ENCODE measurements at regions not wholly inside any gene's neighbourhood (a gene's known extent, or its start where the extent isn't known, plus 50 kb on each side); places are given as distances from the start of the nearest gene placed in this dataset.
"Not testable (repeated sequence)": the region's sequence is repeated elsewhere in the genome, so short reads cannot be mapped to it uniquely, and the experiment has no call there.

DNA sequence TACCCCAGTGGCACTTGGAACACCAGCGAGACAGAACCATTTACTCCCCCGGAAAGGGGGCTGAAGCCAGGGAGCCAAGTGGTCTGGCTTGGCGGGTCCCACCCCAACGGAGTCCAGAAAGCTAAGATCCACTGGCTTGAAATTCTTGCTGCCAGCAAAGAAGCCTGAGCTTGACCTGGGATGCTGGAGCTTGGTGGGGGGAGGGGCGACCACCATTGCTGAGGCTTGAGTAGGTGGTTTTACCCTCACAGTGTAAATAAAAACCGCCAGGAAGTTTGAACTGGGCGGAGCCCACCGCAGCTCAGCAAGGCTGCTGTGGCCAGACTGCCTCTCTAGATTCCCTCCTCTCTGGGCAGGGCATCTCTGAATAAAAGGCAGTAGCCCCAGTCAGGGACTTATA is 62.8 kb downstream of the RPS24 start:
- not testable (repeated sequence) for DNase-seq (ENCODE audit: low read depth)

GRCh38 chr10:78102593-78102992 is 68.9 kb downstream of the RPS24 start:
- DNase-seq (ENCODE audit: low read depth), result not testable (repeated sequence)

- no peak for DNase-seq (ENCODE audit: low read depth)
Measured at GRCh38 chr10:78109210-78109609, 75.5 kb downstream of the RPS24 start.

- DNase-seq (ENCODE audit: low read depth), result no peak
Measured at GRCh38 chr10:78115135-78115853, 81.6 kb downstream of the RPS24 start.

DNA sequence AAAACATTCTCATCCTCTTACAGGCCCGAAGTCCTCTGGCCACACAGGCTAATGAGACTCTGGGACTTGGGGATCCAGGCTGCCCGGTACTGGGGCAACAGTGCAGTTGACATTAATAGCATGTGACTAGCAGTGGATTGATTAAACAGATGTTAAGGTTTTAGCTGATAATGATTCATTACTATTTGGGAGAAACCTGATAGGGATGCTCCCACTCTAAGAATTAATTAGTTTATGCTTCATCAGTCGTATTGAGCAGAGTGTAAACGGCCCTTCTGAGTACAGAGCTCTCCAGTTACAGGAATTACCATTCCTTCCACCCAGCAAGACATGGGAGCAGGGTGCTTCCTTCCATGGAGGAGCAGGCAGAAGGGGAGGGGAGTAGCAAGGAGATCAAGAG is 82.7 kb downstream of the RPS24 start:
- DNase-seq (ENCODE audit: low read depth), result no peak

DNA sequence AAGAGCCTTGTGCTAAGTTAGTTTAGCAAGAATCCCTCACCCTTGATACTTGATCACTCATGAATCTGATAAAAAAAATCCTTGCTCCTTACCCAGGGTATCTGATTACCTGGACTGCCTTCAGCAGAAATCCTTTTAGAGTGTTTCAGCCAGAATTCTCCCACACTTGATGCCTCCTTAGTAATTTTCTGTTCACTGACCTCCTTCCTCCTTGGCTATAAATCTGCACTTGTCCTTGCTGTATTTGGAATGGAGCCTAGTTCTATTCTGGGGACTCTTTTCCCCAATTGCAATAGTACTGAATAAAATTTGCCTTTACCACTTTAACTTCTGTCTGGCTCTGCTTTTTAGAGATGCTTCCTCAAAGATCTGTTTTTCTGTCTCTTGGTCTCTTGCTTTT is 84.9 kb downstream of the RPS24 start:
- DNase-seq (ENCODE audit: low read depth), result no peak

GRCh38 chr10:78121801-78122200 is 88.1 kb downstream of the RPS24 start:
- no peak for DNase-seq (ENCODE audit: low read depth)

DNA sequence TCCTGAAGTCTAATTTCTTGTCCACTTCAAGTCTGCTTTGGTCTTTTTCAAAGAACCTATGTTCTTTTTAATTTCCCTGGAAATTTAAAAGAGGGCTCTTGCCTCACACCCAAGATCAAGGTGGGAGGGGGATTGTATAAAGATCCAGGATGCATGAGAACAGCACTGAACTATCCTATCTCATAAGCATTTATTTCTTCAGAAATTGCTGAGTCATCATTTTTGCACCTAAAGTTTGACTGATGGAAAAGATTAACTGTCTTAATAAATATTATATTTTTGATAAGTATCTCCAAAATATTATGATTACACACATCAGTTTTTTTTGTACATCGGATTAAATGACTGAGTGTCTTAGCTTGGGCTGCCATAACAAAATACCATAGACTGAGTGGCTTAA is 90.5 kb downstream of the RPS24 start:
- no peak for DNase-seq (ENCODE audit: low read depth)

- DNase-seq (ENCODE audit: low read depth), result no peak
Measured at GRCh38 chr10:78129211-78129610, 95.5 kb downstream of the RPS24 start.

- no peak for DNase-seq (ENCODE audit: low read depth)
Measured at GRCh38 chr10:78130966-78131710, 97.5 kb downstream of the RPS24 start.

GRCh38 chr10:78134773-78135306 is 101.2 kb downstream of the RPS24 start:
- no peak for DNase-seq (ENCODE audit: low read depth)

GRCh38 chr10:78137147-78137546 is 103.5 kb downstream of the RPS24 start:
- DNase-seq (ENCODE audit: low read depth), result no peak

DNA sequence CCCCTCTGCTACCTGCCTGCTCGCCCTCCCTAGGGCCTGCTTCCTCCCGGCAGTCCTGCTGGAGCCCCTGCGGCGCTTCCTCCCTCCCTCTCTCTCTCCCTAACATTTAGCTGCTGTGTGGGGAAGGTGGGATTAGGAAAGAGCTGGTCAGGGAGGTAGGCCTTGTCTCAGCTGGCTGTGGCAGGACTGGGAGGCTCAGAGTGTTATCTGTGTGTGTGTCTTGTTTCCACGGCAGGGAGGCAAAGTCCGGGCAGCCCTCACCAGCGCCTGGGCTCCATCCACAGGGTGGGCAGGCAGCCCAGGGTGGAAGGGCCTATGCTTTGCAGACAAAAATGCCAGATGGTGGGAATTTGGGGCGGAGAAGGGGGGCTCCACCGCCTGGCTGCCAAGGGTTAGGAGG is 105.7 kb downstream of the RPS24 start:
- DNase-seq (ENCODE audit: low read depth), result no peak

DNA sequence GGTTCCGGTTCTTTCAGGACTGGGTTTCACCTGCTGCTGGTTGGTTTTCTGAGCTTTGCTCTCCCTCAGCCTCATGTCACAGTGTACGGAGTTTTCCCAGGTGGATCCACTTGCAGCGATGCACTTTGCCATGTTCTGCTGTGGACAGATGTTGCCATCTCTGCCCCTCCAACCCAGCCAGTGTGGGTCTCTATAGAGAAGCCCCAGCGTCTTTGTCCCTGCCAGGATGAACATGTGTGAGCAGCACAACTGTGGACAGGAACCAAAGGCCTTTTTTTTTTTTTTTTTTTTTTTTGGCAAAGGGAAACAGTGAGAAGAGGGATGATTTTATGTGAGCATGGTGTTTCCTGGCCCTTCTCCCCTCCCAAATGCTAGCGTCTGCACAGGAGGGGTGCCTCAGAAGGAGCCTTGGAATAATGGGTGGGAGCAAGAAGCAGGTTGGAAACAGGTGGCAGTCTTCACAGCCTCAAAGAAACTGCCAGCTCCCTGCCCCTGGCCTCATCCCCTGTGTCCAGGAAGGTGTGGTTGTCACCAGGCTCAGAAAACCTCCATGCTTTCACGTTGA is 106.5 kb downstream of the RPS24 start:
- no peak for DNase-seq (ENCODE audit: low read depth)

GRCh38 chr10:78143576-78143975 is 109.9 kb downstream of the RPS24 start:
- DNase-seq (ENCODE audit: low read depth), result no peak

- no peak for DNase-seq (ENCODE audit: low read depth)
Measured at GRCh38 chr10:78146200-78146599, 112.5 kb downstream of the RPS24 start.

GRCh38 chr10:78147202-78147601 is 113.5 kb downstream of the RPS24 start:
- no peak for DNase-seq (ENCODE audit: low read depth)

GRCh38 chr10:78148216-78148960 is 114.7 kb downstream of the RPS24 start:
- DNase-seq (ENCODE audit: low read depth), result no peak

DNA sequence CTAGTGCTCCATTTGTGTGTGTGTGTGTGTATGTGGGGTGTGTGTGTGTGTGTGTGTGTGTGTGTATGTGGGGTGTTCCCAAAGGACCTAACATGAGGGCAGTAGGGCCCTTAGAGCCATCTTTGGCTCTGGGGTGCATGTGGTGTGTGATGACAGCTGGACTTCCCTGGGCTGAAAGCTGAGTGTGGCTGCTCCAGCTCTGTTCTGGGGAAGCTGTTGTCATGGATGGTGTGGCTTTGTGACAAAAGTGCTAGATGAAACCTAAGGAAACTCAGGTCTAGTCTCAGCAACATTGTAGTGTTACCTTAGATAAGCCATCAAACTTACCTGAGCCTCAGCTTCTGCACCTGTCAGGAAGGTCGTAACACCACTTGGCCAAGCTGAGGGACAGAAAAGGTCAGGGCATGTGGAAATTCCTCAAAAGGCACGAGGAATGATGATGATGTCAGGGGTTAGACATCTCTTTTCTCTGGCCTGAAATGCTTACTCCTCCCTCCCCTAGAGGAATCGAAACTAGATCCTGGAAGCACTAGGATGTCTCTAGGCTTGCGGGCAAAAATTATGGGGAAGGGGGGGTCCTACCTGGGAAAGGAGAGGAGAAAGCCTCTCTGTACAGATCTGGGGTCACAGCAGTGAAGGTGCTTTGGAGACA is 115.4 kb downstream of the RPS24 start:
- no peak for DNase-seq (ENCODE audit: low read depth)

- no peak for DNase-seq (ENCODE audit: low read depth)
Measured at GRCh38 chr10:78150756-78151155, 117.1 kb downstream of the RPS24 start.

GRCh38 chr10:78155722-78156121 is 122.1 kb downstream of the RPS24 start:
- no peak for DNase-seq (ENCODE audit: low read depth)

- no peak for DNase-seq (ENCODE audit: low read depth)
Measured at GRCh38 chr10:78160591-78160990, 126.9 kb downstream of the RPS24 start.

All from fibroblast of gingiva (primary cell).